GM19463 (cell line): ENCODE measurements at regions not wholly inside any gene's neighbourhood (a gene's known extent, or its start where the extent isn't known, plus 50 kb on each side); places are given as distances from the start of the nearest gene placed in this dataset.

Experiments used
- ATAC-seq: cut with Tn5 transposase; IDR thresholded peaks from one replicate; pipeline ENCODE4 v1.9.1; 2021; ENCODE audit warnings: mild to moderate bottlenecking, moderate library complexity; ENCODE audit not compliant: unreplicated experiment

- ATAC-seq = no peak
These were observed 455.4 kb downstream of the EBF1 start for GRCh38 chr5:158644301-158644700.

GRCh38 chr5:158643840-158644239 lies 455.9 kb downstream of the EBF1 start:
- no peak for ATAC-seq

- no peak for ATAC-seq
These were observed 456.8 kb downstream of the EBF1 start for GRCh38 chr5:158642879-158643278.

GRCh38 chr5:158641016-158641415 lies 458.7 kb downstream of the EBF1 start:
- no peak for ATAC-seq

GRCh38 chr5:158640593-158640980 lies 459.1 kb downstream of the EBF1 start:
- no peak for ATAC-seq

GRCh38 chr5:158639881-158640592 lies 459.7 kb downstream of the EBF1 start:
- ATAC-seq = no peak

GRCh38 chr5:158638396-158638795 lies 461.3 kb downstream of the EBF1 start:
- no peak for ATAC-seq

GRCh38 chr5:158637039-158637438 lies 462.7 kb downstream of the EBF1 start:
- no peak for ATAC-seq

GRCh38 chr5:158635565-158635964 lies 464.2 kb downstream of the EBF1 start:
- no peak for ATAC-seq

GRCh38 chr5:158634714-158635113 lies 465.0 kb downstream of the EBF1 start:
- no peak for ATAC-seq

- no peak for ATAC-seq
These were observed 470.0 kb downstream of the EBF1 start for GRCh38 chr5:158629591-158630312.

- no peak for ATAC-seq
These were observed 473.0 kb downstream of the EBF1 start for GRCh38 chr5:158626718-158627117.

GRCh38 chr5:158623971-158624370 lies 475.7 kb downstream of the EBF1 start:
- ATAC-seq = no peak

- no peak for ATAC-seq
These were observed 478.3 kb downstream of the EBF1 start for GRCh38 chr5:158621391-158621790.

GRCh38 chr5:158619083-158619788 lies 480.5 kb downstream of the EBF1 start:
- ATAC-seq = no peak

GRCh38 chr5:158618256-158618655 lies 481.5 kb downstream of the EBF1 start:
- no peak for ATAC-seq

- ATAC-seq = no peak
These were observed 483.0 kb downstream of the EBF1 start for GRCh38 chr5:158616707-158617106.

GRCh38 chr5:158614951-158615350 lies 484.8 kb downstream of the EBF1 start:
- ATAC-seq = no peak

- no peak for ATAC-seq
These were observed 488.1 kb downstream of the EBF1 start for GRCh38 chr5:158611581-158611980.

- ATAC-seq = no peak
These were observed 489.7 kb downstream of the EBF1 start for GRCh38 chr5:158610051-158610415.

GRCh38 chr5:158609333-158610050 lies 490.2 kb downstream of the EBF1 start:
- ATAC-seq = no peak
